ENCODE measurements at regions not wholly inside any gene's neighbourhood (a gene's known extent, or its start where the extent isn't known, plus 50 kb on each side); places are given as distances from the start of the nearest gene placed in this dataset.
"Not testable (repeated sequence)": the region's sequence is repeated elsewhere in the genome, so short reads cannot be mapped to it uniquely, and the experiment has no call there.

GRCh38 chr9:66701411-66702377, 198.8 kb upstream of the ZNF658 start:
- intact Hi-C loops (cut with micrococcal nuclease; ENCODE audit: unreplicated experiment); H3K9me3 Mint-ChIP-seq (ENCODE audit: unreplicated experiment); H3K36me3 ChIP-seq (ENCODE audit: control insufficient read depth, insufficient read depth, low read length); H3K4me1 Mint-ChIP-seq (ENCODE audit: low read depth, unreplicated experiment); H3K27me3 Mint-ChIP-seq (ENCODE audit: insufficient read depth, unreplicated experiment); H3K9me3 ChIP-seq; H3K4me3 Mint-ChIP-seq (ENCODE audit: unreplicated experiment); H3K36me3 Mint-ChIP-seq (ENCODE audit: insufficient read depth, unreplicated experiment); CTCF ChIA-PET; H3K27ac Mint-ChIP-seq (ENCODE audit: unreplicated experiment); H3K4me3 ChIP-seq (ENCODE audit: low read depth, low read length); H3K27me3 ChIP-seq (replicated peaks; ENCODE audit: control insufficient read depth, insufficient read depth, low read length); POLR2A ChIA-PET; DNase-seq; BruUV-seq (replicated peaks); H3K4me1 ChIP-seq: not testable (repeated sequence)

GRCh38 chr9:66711553-66711952, 189.0 kb upstream of the ZNF658 start:
- H3K4me3 ChIP-seq (ENCODE audit: low read depth, low read length); H3K4me1 ChIP-seq; H3K9me3 Mint-ChIP-seq (ENCODE audit: unreplicated experiment); H3K27me3 Mint-ChIP-seq (ENCODE audit: insufficient read depth, unreplicated experiment); H3K9me3 ChIP-seq; POLR2A ChIA-PET; H3K27me3 ChIP-seq (replicated peaks; ENCODE audit: control insufficient read depth, insufficient read depth, low read length); BruUV-seq (replicated peaks); CTCF ChIA-PET; H3K36me3 ChIP-seq (ENCODE audit: control insufficient read depth, insufficient read depth, low read length); H3K4me3 Mint-ChIP-seq (ENCODE audit: unreplicated experiment); H3K27ac Mint-ChIP-seq (ENCODE audit: unreplicated experiment); intact Hi-C loops (cut with micrococcal nuclease; ENCODE audit: unreplicated experiment); DNase-seq; H3K4me1 Mint-ChIP-seq (ENCODE audit: low read depth, unreplicated experiment); H3K36me3 Mint-ChIP-seq (ENCODE audit: insufficient read depth, unreplicated experiment): not testable (repeated sequence)

DNA sequence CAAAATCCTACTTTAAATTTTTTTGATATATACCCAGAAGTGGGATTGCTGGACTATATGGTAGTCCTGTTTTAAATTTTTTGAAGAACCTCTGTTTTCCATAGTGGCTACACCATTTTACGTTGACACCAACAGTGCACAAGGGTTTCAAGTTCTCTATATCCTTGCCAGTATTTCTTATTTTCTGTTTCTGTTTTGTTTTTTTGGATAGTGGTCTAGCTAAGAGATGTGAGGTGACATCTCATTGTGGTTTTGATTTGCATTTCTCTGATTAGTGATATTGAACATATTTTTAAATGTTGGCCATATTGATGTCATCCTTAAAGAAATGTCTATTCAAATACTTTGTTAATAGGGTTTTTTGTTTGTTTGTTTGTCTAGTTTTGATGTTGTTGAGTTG, 187.7 kb upstream of the ZNF658 start:
- H3K9me3 Mint-ChIP-seq (ENCODE audit: unreplicated experiment); BruUV-seq (replicated peaks); H3K4me1 ChIP-seq; H3K36me3 Mint-ChIP-seq (ENCODE audit: insufficient read depth, unreplicated experiment); H3K27ac Mint-ChIP-seq (ENCODE audit: unreplicated experiment); H3K27me3 Mint-ChIP-seq (ENCODE audit: insufficient read depth, unreplicated experiment); intact Hi-C loops (cut with micrococcal nuclease; ENCODE audit: unreplicated experiment); H3K4me1 Mint-ChIP-seq (ENCODE audit: low read depth, unreplicated experiment); POLR2A ChIA-PET; H3K36me3 ChIP-seq (ENCODE audit: control insufficient read depth, insufficient read depth, low read length); H3K27me3 ChIP-seq (replicated peaks; ENCODE audit: control insufficient read depth, insufficient read depth, low read length); H3K4me3 Mint-ChIP-seq (ENCODE audit: unreplicated experiment); DNase-seq; H3K9me3 ChIP-seq; CTCF ChIA-PET; H3K4me3 ChIP-seq (ENCODE audit: low read depth, low read length): not testable (repeated sequence)

GRCh38 chr9:66713552-66713951, 187.0 kb upstream of the ZNF658 start:
- BruUV-seq (replicated peaks); H3K27ac Mint-ChIP-seq (ENCODE audit: unreplicated experiment); H3K9me3 ChIP-seq; H3K36me3 Mint-ChIP-seq (ENCODE audit: insufficient read depth, unreplicated experiment); H3K4me1 ChIP-seq; H3K9me3 Mint-ChIP-seq (ENCODE audit: unreplicated experiment); H3K36me3 ChIP-seq (ENCODE audit: control insufficient read depth, insufficient read depth, low read length); H3K27me3 Mint-ChIP-seq (ENCODE audit: insufficient read depth, unreplicated experiment); DNase-seq; POLR2A ChIA-PET; CTCF ChIA-PET; H3K27me3 ChIP-seq (replicated peaks; ENCODE audit: control insufficient read depth, insufficient read depth, low read length); H3K4me3 Mint-ChIP-seq (ENCODE audit: unreplicated experiment); intact Hi-C loops (cut with micrococcal nuclease; ENCODE audit: unreplicated experiment); H3K4me1 Mint-ChIP-seq (ENCODE audit: low read depth, unreplicated experiment); H3K4me3 ChIP-seq (ENCODE audit: low read depth, low read length): not testable (repeated sequence)

- H3K36me3 Mint-ChIP-seq (ENCODE audit: insufficient read depth, unreplicated experiment); H3K9me3 ChIP-seq; H3K27me3 ChIP-seq (replicated peaks; ENCODE audit: control insufficient read depth, insufficient read depth, low read length); H3K4me3 ChIP-seq (ENCODE audit: low read depth, low read length); H3K27me3 Mint-ChIP-seq (ENCODE audit: insufficient read depth, unreplicated experiment); CTCF ChIA-PET; H3K27ac Mint-ChIP-seq (ENCODE audit: unreplicated experiment); H3K9me3 Mint-ChIP-seq (ENCODE audit: unreplicated experiment); POLR2A ChIA-PET; H3K4me1 Mint-ChIP-seq (ENCODE audit: low read depth, unreplicated experiment); H3K36me3 ChIP-seq (ENCODE audit: control insufficient read depth, insufficient read depth, low read length); intact Hi-C loops (cut with micrococcal nuclease; ENCODE audit: unreplicated experiment); H3K4me1 ChIP-seq; H3K4me3 Mint-ChIP-seq (ENCODE audit: unreplicated experiment); BruUV-seq (replicated peaks); DNase-seq: not testable (repeated sequence)
Observed at GRCh38 chr9:66720845-66721244, 179.7 kb upstream of the ZNF658 start.

GRCh38 chr9:66727540-66727939, 173.0 kb upstream of the ZNF658 start:
- POLR2A ChIA-PET; H3K27me3 ChIP-seq (replicated peaks; ENCODE audit: control insufficient read depth, insufficient read depth, low read length); H3K36me3 ChIP-seq (ENCODE audit: control insufficient read depth, insufficient read depth, low read length); intact Hi-C loops (cut with micrococcal nuclease; ENCODE audit: unreplicated experiment); H3K4me1 ChIP-seq; BruUV-seq (replicated peaks); H3K4me3 ChIP-seq (ENCODE audit: low read depth, low read length); H3K9me3 ChIP-seq; CTCF ChIA-PET; H3K4me3 Mint-ChIP-seq (ENCODE audit: unreplicated experiment); DNase-seq; H3K27ac Mint-ChIP-seq (ENCODE audit: unreplicated experiment); H3K9me3 Mint-ChIP-seq (ENCODE audit: unreplicated experiment); H3K4me1 Mint-ChIP-seq (ENCODE audit: low read depth, unreplicated experiment); H3K27me3 Mint-ChIP-seq (ENCODE audit: insufficient read depth, unreplicated experiment); H3K36me3 Mint-ChIP-seq (ENCODE audit: insufficient read depth, unreplicated experiment): not testable (repeated sequence)

- not testable (repeated sequence) for H3K4me3 Mint-ChIP-seq (ENCODE audit: unreplicated experiment)
Observed at GRCh38 chr9:66736686-66737085, 163.8 kb upstream of the ZNF658 start.

More at GRCh38 chr9:66736686-66737085, 163.8 kb upstream of the ZNF658 start:
- DNase-seq; H3K9me3 ChIP-seq; H3K27me3 Mint-ChIP-seq (ENCODE audit: insufficient read depth, unreplicated experiment); H3K27ac Mint-ChIP-seq (ENCODE audit: unreplicated experiment); H3K9me3 Mint-ChIP-seq (ENCODE audit: unreplicated experiment); POLR2A ChIA-PET; H3K4me3 ChIP-seq (ENCODE audit: low read depth, low read length); H3K27me3 ChIP-seq (replicated peaks; ENCODE audit: control insufficient read depth, insufficient read depth, low read length); H3K4me1 Mint-ChIP-seq (ENCODE audit: low read depth, unreplicated experiment); BruUV-seq (replicated peaks); H3K36me3 Mint-ChIP-seq (ENCODE audit: insufficient read depth, unreplicated experiment); H3K36me3 ChIP-seq (ENCODE audit: control insufficient read depth, insufficient read depth, low read length); H3K4me1 ChIP-seq; intact Hi-C loops (cut with micrococcal nuclease; ENCODE audit: unreplicated experiment); CTCF ChIA-PET: not testable (repeated sequence)
